HUES48 (cell line): ENCODE measurements at regions not wholly inside any gene's neighbourhood (a gene's known extent, or its start where the extent isn't known, plus 50 kb on each side); places are given as distances from the start of the nearest gene placed in this dataset.

Source experiments
- H3K27ac ChIP-seq: one replicate; pipeline ENCODE4 v1.7.0; 2013; ENCODE audit warnings: low read depth, low read length, inconsistent platforms
- H3K27me3 ChIP-seq: 2 replicates; pipeline ENCODE4 v1.6.1; 2013; ENCODE audit warnings: mild to moderate bottlenecking, low read length; ENCODE audit not compliant: control insufficient read depth, insufficient read depth
- H3K36me3 ChIP-seq: 2 replicates; pipeline ENCODE4 v1.6.1; 2013; ENCODE audit warnings: low read length; ENCODE audit not compliant: control insufficient read depth, insufficient read depth
- H3K4me1 ChIP-seq: 2 replicates; pipeline ENCODE4 v1.6.1; 2013; ENCODE audit warnings: mild to moderate bottlenecking, low read length; ENCODE audit not compliant: control insufficient read depth, insufficient read depth
- H3K4me3 ChIP-seq: 2 replicates; pipeline ENCODE4 v1.5.1; 2013; ENCODE audit warnings: mild to moderate bottlenecking, low read depth, low read length
- H3K9ac ChIP-seq: 2 replicates; pipeline ENCODE4 v1.6.1; 2013; ENCODE audit warnings: mild to moderate bottlenecking, low read depth, low read length, moderate library complexity
- H3K9me3 ChIP-seq: 2 replicates; pipeline ENCODE4 v1.6.1; 2013; ENCODE audit warnings: low read length; ENCODE audit not compliant: control insufficient read depth, insufficient read depth

GRCh38 chr13:23995283-23996073 lies 98.2 kb upstream of the C1QTNF9B start:
- no peaks in the 10 kb centered on the region for H3K36me3 ChIP-seq
- H3K27me3 ChIP-seq, result no peaks in the 10 kb centered on the region; the same call in 1 of the 2 replicates
- no peak overlapping the region for H3K9ac ChIP-seq
- no peak overlapping the region for H3K4me3 ChIP-seq
- H3K9me3 ChIP-seq, result no peaks in the 10 kb centered on the region
- H3K4me1 ChIP-seq, result no peaks in the 10 kb centered on the region
- no peak overlapping the region for H3K27ac ChIP-seq

- Histone ChIP-seq H3K27ac (no peak overlapping the region), H3K9me3 (no peaks in the 10 kb centered on the region), H3K4me3 (no peak overlapping the region), H3K36me3 (no peaks in the 10 kb centered on the region), H3K4me1 (no peaks in the 10 kb centered on the region), H3K27me3 (no peaks in the 10 kb centered on the region), H3K9ac (no peak overlapping the region)
Observed at GRCh38 chr13:23996456-23996855, 99.2 kb upstream of the C1QTNF9B start.

GRCh38 chr13:23999424-23999823 lies 102.1 kb upstream of the C1QTNF9B start:
- H3K27ac ChIP-seq, result no peak overlapping the region

GRCh38 chr13:24002206-24002815 lies 105.0 kb upstream of the C1QTNF9B start:
- no peak overlapping the region for H3K4me3 ChIP-seq
- no peak overlapping the region for H3K27ac ChIP-seq
- H3K9ac ChIP-seq, result no peak overlapping the region
- no peaks in the 10 kb centered on the region for H3K27me3 ChIP-seq
- peaks cover 19% of the 10 kb centered on the region; the same call in 1 of the 2 replicates for H3K4me1 ChIP-seq
- H3K9me3 ChIP-seq, result no peaks in the 10 kb centered on the region
- no peaks in the 10 kb centered on the region for H3K36me3 ChIP-seq

More at GRCh38 chr13:23999424-23999823, 102.1 kb upstream of the C1QTNF9B start:
- H3K4me3 ChIP-seq, result no peak overlapping the region
- H3K27me3 ChIP-seq, result no peaks in the 10 kb centered on the region
- no peak overlapping the region for H3K9ac ChIP-seq
- no peaks in the 10 kb centered on the region for H3K36me3 ChIP-seq
- H3K4me1 ChIP-seq, result peaks cover 9% of the 10 kb centered on the region; the same call in 1 of the 2 replicates
- H3K9me3 ChIP-seq, result no peaks in the 10 kb centered on the region

GRCh38 chr13:24004142-24004899 lies 107.0 kb upstream of the C1QTNF9B start:
- H3K27ac ChIP-seq, result no peak overlapping the region
- no peak overlapping the region for H3K9ac ChIP-seq
- H3K36me3 ChIP-seq, result no peaks in the 10 kb centered on the region
- no peaks in the 10 kb centered on the region for H3K9me3 ChIP-seq
- peaks cover 19% of the 10 kb centered on the region; the same call in 1 of the 2 replicates for H3K4me1 ChIP-seq
- no peaks in the 10 kb centered on the region for H3K27me3 ChIP-seq
- H3K4me3 ChIP-seq, result no peak overlapping the region

- Histone ChIP-seq H3K4me3 (no peak overlapping the region), H3K4me1 (peaks cover 19% of the 10 kb centered on the region; the same call in 1 of the 2 replicates), H3K27me3 (no peaks in the 10 kb centered on the region), H3K36me3 (no peaks in the 10 kb centered on the region), H3K27ac (no peak overlapping the region), H3K9me3 (no peaks in the 10 kb centered on the region), H3K9ac (no peak overlapping the region)
Observed at GRCh38 chr13:24004971-24005370, 107.7 kb upstream of the C1QTNF9B start.

- no peaks in the 10 kb centered on the region for H3K27me3 ChIP-seq
- H3K9me3 ChIP-seq, result no peaks in the 10 kb centered on the region
- no peak overlapping the region for H3K9ac ChIP-seq
- no peak overlapping the region for H3K27ac ChIP-seq
- H3K4me3 ChIP-seq, result no peak overlapping the region
- H3K4me1 ChIP-seq, result peaks cover 19% of the 10 kb centered on the region; the same call in 1 of the 2 replicates
- no peaks in the 10 kb centered on the region for H3K36me3 ChIP-seq
Observed at GRCh38 chr13:24005755-24006281, 108.5 kb upstream of the C1QTNF9B start.

GRCh38 chr13:24006520-24007248 lies 109.4 kb upstream of the C1QTNF9B start:
- Histone ChIP-seq H3K27me3 (no peaks in the 10 kb centered on the region), H3K9ac (no peak overlapping the region), H3K4me1 (peaks cover 19% of the 10 kb centered on the region; the same call in 1 of the 2 replicates), H3K9me3 (no peaks in the 10 kb centered on the region), H3K27ac (no peak overlapping the region), H3K4me3 (no peak overlapping the region), H3K36me3 (no peaks in the 10 kb centered on the region)

- no peaks in the 10 kb centered on the region for H3K36me3 ChIP-seq
- no peaks in the 10 kb centered on the region for H3K9me3 ChIP-seq
- no peak overlapping the region for H3K9ac ChIP-seq
- H3K27ac ChIP-seq, result no peak overlapping the region
- peaks cover 19% of the 10 kb centered on the region; the same call in 1 of the 2 replicates for H3K4me1 ChIP-seq
- H3K4me3 ChIP-seq, result no peak overlapping the region
- no peaks in the 10 kb centered on the region for H3K27me3 ChIP-seq
Observed at GRCh38 chr13:24007979-24008620, 110.8 kb upstream of the C1QTNF9B start.

GRCh38 chr13:24008679-24009078 lies 111.4 kb upstream of the C1QTNF9B start:
- Histone ChIP-seq H3K4me3 (no peak overlapping the region), H3K9ac (no peak overlapping the region), H3K27ac (no peak overlapping the region), H3K4me1 (peaks cover 14% of the 10 kb centered on the region; the same call in 1 of the 2 replicates), H3K36me3 (no peaks in the 10 kb centered on the region), H3K27me3 (no peaks in the 10 kb centered on the region), H3K9me3 (no peaks in the 10 kb centered on the region)
